ENCODE measurements at regions not wholly inside any gene's neighbourhood (a gene's known extent, or its start where the extent isn't known, plus 50 kb on each side); places are given as distances from the start of the nearest gene placed in this dataset.

DNA sequence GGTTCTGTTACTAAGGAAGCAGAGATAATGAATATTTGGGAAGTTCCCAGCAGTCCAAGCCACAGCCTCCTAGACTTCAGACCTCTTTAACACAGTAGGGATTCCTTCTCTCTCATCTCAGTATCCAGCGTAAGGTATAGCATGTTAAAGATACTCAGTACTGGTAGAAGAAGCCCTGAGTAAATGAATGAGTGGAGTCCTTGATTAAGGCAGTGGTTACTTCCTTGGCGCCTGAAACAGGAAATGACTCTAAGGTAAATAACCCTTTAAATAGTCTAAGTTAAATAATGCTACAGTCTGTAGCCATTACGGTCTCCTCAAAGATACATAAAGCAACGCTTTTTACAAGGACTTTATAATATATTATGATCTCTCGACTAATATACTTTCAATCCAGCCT, 650.8 kb upstream of the MIR17HG start:
- DNase-seq, result no peak
- POLR2A ChIA-PET, result no interaction called here
- Mint-ChIP-seq H3K27me3 (no peaks in the 10 kb centered on the region), H3K9me3 (peaks cover 0 to 10% (median 0%) of the 10 kb centered on the region in 9 donors), H3K4me1 (no peaks in the 10 kb centered on the region), H3K4me3 (no peak overlapping the region), H3K36me3 (no peaks in the 10 kb centered on the region), H3K27ac (no peak overlapping the region)
- no peak for ATAC-seq

DNA sequence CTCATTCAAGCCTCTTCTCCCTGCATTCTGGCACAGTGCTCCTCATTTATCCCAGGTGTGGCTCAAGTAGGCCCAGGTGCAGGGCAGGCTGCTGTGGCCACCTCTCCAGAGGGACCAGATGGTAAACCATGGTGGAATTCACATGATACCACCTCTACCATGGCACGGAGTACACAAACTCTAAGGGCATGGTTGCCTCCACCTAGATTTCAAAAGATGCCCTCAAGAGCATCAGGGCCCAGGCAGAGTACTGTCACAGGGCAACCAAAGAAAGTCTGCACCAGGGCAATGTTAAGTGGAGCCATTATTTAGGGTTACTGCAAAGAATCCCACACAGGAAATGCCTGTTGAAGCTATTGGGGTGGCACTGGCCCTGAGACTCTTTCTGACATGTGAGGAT, 647.1 kb upstream of the MIR17HG start:
- DNase-seq, result no peak
- Mint-ChIP-seq H3K9me3 (peaks cover 0 to 5% (median 0%) of the 10 kb centered on the region in 9 donors), H3K36me3 (no peaks in the 10 kb centered on the region), H3K4me1 (no peaks in the 10 kb centered on the region), H3K27me3 (no peaks in the 10 kb centered on the region), H3K27ac (no peak overlapping the region), H3K4me3 (no peak overlapping the region)
- POLR2A ChIA-PET, result no interaction called here
- no peak for ATAC-seq

DNA sequence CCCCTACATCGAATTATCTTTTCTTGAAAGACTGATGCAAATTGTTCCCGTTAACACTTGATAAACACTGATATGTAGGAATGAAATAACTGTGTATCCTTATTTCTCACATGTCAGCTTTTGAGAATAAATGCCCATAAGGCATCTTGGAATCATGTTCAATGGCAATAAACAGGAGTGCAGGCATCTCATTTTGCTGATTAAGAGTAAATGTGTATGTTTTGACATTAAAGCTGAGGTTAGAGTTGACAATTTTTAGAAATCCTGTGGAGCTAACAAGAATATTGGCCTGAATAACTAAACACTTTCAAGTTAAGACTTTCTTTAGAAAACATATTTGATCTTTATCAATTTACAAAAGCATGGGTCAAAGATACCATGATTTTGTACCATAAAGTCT, 646.2 kb upstream of the MIR17HG start:
- DNase-seq (no peak), ATAC-seq (no peak)
- Mint-ChIP-seq H3K27me3 (no peaks in the 10 kb centered on the region), H3K4me3 (no peak overlapping the region), H3K9me3 (peaks cover 0 to 5% (median 0%) of the 10 kb centered on the region in 9 donors), H3K36me3 (no peaks in the 10 kb centered on the region), H3K27ac (no peak overlapping the region), H3K4me1 (no peaks in the 10 kb centered on the region)
- POLR2A ChIA-PET, result no interaction called here

DNA sequence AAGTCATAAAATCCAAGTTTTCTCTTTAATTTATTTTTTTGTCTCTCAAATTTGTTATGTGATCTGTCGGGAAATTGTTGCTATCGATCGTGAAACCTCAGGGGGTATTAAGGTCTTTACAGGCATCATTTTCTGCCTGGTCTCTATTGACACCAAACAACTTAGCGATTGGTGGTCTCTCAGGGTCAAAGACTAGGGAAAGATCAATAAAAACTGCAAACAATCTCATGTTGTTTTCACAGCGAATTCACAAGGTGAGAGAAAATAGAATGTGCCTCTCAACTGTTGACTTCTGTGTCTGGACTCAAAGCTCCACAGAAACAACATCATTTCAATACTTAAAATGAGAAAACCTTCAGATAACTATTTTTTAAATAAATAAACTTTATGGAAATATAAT, 645.4 kb upstream of the MIR17HG start:
- no peak overlapping the region for H3K27ac Mint-ChIP-seq
- no peaks in the 10 kb centered on the region for H3K27me3 Mint-ChIP-seq
- no peak for DNase-seq

DNA sequence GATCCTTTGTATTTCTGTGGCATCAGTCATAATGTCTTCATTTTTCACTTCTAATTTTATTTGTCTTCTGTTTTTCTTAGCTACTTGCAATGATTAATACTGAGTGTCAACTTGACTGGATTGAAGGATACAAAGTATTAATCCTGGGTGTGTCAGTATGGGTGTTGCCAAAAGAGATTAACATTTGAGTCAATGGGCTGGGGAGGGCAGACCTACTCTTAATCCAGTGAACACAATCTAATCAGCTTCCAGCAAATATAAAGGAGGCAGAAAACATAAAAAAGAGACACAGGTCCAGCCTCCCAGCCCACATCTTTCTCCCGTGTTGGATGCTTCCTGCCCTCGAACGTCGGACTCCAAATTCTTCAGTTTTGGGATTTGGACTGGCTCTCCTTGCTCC, 640.9 kb upstream of the MIR17HG start:
- POLR2A ChIA-PET, result no interaction called here
- Mint-ChIP-seq H3K4me1 (no peaks in the 10 kb centered on the region), H3K27ac (no peak overlapping the region), H3K27me3 (no peaks in the 10 kb centered on the region), H3K9me3 (peaks cover 0 to 21% (median 2%) of the 10 kb centered on the region in 9 donors), H3K4me3 (no peak overlapping the region), H3K36me3 (no peaks in the 10 kb centered on the region)
- no peak for DNase-seq
- ATAC-seq, result no peak

More for the DNA sequence above, 645.4 kb upstream of the MIR17HG start:
- H3K9me3 Mint-ChIP-seq, result peaks cover 0 to 6% (median 0%) of the 10 kb centered on the region in 9 donors
- no peak for ATAC-seq
- POLR2A ChIA-PET, result no interaction called here
- no peaks in the 10 kb centered on the region for H3K36me3 Mint-ChIP-seq
- H3K4me3 Mint-ChIP-seq, result no peak overlapping the region
- H3K4me1 Mint-ChIP-seq, result no peaks in the 10 kb centered on the region

DNA sequence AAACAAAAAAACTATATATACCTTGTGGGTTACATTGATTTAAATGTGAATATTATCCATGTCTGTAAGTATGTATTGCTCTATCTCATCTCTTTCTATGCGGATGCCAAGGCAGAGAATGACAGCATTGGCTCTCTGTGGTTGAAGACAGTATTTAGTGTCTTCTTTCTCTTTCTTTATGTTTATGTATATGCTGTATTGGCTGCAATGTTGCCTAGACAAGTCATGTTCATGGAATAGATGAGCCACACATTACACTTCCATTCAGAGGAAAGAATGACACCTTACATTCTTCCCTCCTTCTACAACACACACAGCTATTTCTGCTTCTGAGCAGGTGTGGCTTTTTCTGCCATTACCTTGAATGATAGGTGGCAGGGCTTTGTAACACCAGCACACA, 639.4 kb upstream of the MIR17HG start:
- DNase-seq (no peak), ATAC-seq (no peak)
- no peaks in the 10 kb centered on the region for H3K4me1 Mint-ChIP-seq
- no peaks in the 10 kb centered on the region for H3K27me3 Mint-ChIP-seq
- peaks cover 0 to 29% (median 2%) of the 10 kb centered on the region in 9 donors for H3K9me3 Mint-ChIP-seq
- no peak overlapping the region for H3K27ac Mint-ChIP-seq
- POLR2A ChIA-PET, result no interaction called here
- no peak overlapping the region for H3K4me3 Mint-ChIP-seq
- no peaks in the 10 kb centered on the region for H3K36me3 Mint-ChIP-seq

DNA sequence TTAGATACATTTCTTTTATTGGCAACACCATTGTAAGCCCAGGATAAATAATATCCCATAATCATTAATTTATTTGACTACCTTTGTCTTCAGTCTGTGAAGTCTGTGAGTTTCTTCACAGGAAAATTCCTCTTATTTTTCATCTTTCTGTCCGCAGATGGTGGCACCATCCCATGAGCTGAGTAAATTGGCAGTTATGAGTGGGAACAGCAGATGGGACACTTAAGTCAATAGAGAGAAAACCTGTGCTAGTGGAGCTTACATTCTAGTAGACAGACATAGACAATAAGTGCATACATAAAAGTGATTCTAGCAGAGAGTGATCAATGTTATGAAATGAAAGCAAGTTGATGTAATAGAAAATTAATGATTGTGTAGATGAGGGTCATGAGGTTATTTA, 638.2 kb upstream of the MIR17HG start:
- ATAC-seq, result no peak
- POLR2A ChIA-PET, result no interaction called here
- no peak overlapping the region for H3K27ac Mint-ChIP-seq
- H3K36me3 Mint-ChIP-seq, result no peaks in the 10 kb centered on the region
- H3K27me3 Mint-ChIP-seq, result no peaks in the 10 kb centered on the region
- H3K4me3 Mint-ChIP-seq, result no peak overlapping the region
- H3K9me3 Mint-ChIP-seq, result peaks cover 0 to 36% (median 4%) of the 10 kb centered on the region in 9 donors
- no peak for DNase-seq
- H3K4me1 Mint-ChIP-seq, result no peaks in the 10 kb centered on the region

DNA sequence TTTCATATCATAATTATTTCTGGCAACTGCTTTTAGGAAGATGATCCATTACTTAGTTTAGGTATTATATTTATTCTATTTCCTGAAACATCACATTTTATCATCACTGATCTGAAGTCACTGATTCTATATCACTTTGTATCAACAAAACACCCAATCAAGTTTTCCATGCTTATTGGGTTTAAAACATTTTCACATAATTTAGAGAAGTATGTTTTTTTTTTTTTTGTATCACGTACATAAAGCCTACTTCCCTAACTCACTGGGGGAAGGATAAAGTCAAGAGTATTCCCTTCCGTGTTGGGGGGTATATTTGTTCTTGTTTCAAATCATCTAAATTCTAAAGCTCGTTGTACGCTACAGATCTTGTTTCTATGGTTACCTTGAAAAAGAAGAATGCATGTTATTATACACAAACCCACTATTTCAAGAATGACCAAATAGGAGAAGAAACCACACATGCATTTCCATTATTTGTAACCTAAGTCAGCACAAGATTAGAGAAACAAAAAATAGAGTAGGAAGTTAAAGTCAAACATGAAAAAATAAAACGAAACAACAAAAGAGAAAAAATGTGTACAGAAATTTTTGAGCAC, 637.2 kb upstream of the MIR17HG start:
- no peaks in the 10 kb centered on the region for H3K27me3 Mint-ChIP-seq
- peaks cover 0 to 36% (median 4%) of the 10 kb centered on the region in 9 donors for H3K9me3 Mint-ChIP-seq
- no peak overlapping the region for H3K27ac Mint-ChIP-seq
- ATAC-seq (no peak), DNase-seq (no peak)
- POLR2A ChIA-PET, result no interaction called here
- no peak overlapping the region for H3K4me3 Mint-ChIP-seq
- no peaks in the 10 kb centered on the region for H3K4me1 Mint-ChIP-seq
- H3K36me3 Mint-ChIP-seq, result no peaks in the 10 kb centered on the region

DNA sequence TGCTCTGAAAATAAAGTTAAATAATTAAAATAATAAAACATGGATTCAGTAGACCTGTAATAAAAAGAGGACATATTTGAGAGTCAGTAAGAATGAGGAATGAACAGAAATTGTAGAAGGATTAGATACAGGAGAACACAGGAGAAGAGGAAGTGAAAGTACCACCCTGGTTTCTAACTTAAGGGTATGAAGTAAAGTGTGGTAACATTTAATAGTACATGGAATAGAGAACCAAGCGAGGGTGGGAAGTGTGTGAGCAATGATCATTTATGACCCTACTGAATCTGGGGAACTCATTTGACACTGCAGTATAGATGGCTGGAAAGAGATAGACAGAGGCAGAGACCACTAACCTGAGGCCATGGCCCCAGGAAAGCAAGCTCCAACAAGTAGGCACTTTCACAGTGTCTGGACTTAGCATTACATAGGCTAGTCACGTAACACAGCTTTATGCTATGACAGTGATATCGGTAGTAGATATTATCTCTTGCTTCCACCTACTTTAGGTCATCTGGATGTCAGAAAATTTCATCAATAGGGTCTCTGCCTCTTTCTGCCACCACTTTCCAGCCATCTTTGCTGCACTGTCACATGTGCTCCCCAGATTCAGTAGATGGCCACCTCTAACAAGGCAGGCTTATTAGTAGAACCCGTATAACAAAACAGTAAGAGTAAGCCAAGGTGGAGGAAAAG, 633.9 kb upstream of the MIR17HG start:
- no peak overlapping the region for H3K27ac Mint-ChIP-seq
- H3K27me3 Mint-ChIP-seq, result no peaks in the 10 kb centered on the region
- POLR2A ChIA-PET, result no interaction called here
- DNase-seq (no peak), ATAC-seq (no peak)
- H3K9me3 Mint-ChIP-seq, result peaks cover 0 to 48% (median 2%) of the 10 kb centered on the region in 9 donors
- no peaks in the 10 kb centered on the region for H3K4me1 Mint-ChIP-seq
- H3K36me3 Mint-ChIP-seq, result no peaks in the 10 kb centered on the region
- no peak overlapping the region for H3K4me3 Mint-ChIP-seq

DNA sequence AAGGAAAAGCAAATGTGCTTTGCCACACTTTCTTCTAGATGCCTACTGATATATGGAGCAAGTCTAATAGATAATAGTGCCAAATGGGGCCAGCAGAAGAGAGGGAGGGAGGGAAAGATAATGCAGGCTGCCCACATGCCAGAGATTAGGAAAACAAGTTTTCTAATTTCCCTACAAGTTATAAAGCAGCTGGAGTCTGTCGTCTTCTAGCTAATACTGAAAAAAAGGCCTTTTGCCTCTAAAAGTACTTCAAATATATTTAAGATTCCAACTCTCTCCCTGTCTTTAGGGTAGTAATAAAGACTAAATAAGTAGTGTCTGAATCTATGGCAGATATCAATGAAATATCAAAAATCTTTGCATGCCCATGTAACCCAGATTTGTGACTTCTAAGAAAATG, 632.0 kb upstream of the MIR17HG start:
- no peak for DNase-seq
- no peak for ATAC-seq
- POLR2A ChIA-PET, result no interaction called here
- Mint-ChIP-seq H3K27me3 (no peaks in the 10 kb centered on the region), H3K4me1 (no peaks in the 10 kb centered on the region), H3K27ac (no peak overlapping the region), H3K9me3 (peaks cover 0 to 51% (median 2%) of the 10 kb centered on the region in 9 donors), H3K4me3 (no peak overlapping the region), H3K36me3 (no peaks in the 10 kb centered on the region)

DNA sequence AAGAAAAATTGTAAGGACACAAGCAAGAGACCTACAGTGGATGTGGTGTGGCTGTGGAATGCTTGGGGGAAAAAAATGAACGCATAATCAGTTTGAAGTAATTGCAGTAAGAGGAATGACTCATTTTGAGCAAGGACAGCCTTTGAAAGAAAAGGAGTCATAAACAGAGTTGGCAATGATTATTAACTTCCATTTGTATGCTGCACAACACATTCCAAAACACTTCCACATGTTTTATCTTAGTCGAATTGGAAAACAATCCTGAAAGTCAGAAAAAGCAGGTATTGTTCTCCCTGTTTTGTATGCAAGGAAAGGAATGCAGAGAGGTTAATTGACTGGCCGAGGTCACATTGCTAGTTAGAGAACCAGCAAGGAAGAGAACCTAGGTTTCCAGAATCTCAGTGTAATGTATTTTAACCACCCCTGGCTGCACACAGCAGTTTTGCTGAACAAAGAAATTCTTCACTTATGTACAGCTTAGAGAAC, 630.0 kb upstream of the MIR17HG start:
- Mint-ChIP-seq H3K27me3 (no peaks in the 10 kb centered on the region), H3K4me1 (no peaks in the 10 kb centered on the region), H3K9me3 (peaks cover 0 to 57% (median 2%) of the 10 kb centered on the region in 9 donors), H3K36me3 (peaks cover 0 to 2% (median 0%) of the 10 kb centered on the region in 3 donors), H3K27ac (no peak overlapping the region), H3K4me3 (no peak overlapping the region)
- ATAC-seq (no peak), DNase-seq (no peak)
- POLR2A ChIA-PET, result no interaction called here

DNA sequence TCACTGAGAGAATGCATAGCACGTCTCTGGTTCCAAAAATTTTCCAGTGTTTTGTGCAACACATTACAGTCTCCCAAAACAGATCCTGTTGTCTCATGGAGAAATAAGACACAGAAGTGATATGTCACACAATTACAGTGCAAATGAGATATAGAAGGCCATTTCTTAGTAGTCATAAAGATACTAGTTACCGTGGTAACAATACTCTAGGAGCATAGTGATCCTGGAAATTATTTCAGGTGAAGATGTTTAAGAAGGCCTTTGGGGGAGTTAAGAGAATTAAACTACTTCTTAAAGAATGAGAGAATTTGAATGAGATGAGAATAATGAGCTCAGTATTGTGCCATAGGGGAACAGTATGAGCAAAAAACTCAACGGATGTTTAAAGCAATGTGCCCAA, 628.0 kb upstream of the MIR17HG start:
- ATAC-seq (no peak), DNase-seq (no peak)
- Mint-ChIP-seq H3K27me3 (no peaks in the 10 kb centered on the region), H3K4me3 (no peak overlapping the region), H3K27ac (no peak overlapping the region), H3K4me1 (no peaks in the 10 kb centered on the region), H3K9me3 (peaks cover 0 to 43% (median 2%) of the 10 kb centered on the region in 9 donors), H3K36me3 (peaks cover 0 to 2% (median 0%) of the 10 kb centered on the region in 3 donors)
- POLR2A ChIA-PET, result no interaction called here

DNA sequence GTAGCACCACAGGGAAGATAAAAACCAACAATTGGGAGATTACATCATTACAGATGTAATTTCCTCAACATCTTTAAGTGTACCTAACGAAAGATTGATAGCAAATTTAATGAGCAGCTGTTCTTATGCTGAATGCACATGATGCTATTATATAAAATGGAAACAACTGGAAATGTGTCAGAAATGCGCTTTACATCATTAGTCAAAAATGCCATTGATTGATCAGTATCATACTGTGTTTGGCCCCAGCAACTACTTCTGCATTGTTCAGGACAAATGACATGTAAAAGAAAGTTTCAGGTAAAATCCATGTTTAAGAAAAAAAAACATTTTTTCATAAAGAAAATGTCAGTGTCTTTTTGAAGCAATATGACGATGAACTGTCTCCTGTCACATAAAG, 625.5 kb upstream of the MIR17HG start:
- Mint-ChIP-seq H3K27me3 (no peaks in the 10 kb centered on the region), H3K4me3 (no peak overlapping the region), H3K4me1 (no peaks in the 10 kb centered on the region), H3K27ac (no peak overlapping the region), H3K9me3 (peaks cover 0 to 38% (median 6%) of the 10 kb centered on the region in 9 donors), H3K36me3 (peaks cover 0 to 2% (median 0%) of the 10 kb centered on the region in 3 donors)
- DNase-seq (no peak), ATAC-seq (no peak)
- POLR2A ChIA-PET, result no interaction called here

DNA sequence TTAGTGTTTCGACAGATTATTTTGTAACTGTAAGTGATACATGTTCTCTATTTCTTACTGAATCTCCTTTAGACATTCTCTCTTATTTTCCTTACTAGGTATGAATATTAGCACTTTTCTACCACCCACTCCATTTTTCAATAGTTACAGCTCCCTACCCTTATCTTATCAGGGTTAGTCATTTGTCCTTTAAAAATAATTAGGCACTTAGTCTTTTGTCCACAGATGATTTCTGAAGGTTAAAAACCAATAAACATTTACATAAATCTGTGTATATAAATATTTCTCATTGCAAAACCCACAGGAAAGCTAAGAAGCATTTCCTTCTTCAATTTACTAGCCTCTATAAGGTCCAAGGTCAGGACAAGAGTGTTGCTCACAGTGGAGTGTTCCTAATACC, 624.1 kb upstream of the MIR17HG start:
- POLR2A ChIA-PET, result no interaction called here
- Mint-ChIP-seq H3K9me3 (peaks cover 0 to 24% (median 6%) of the 10 kb centered on the region in 9 donors), H3K27ac (no peak overlapping the region), H3K27me3 (no peaks in the 10 kb centered on the region), H3K4me1 (no peaks in the 10 kb centered on the region), H3K36me3 (peaks cover 0 to 2% (median 0%) of the 10 kb centered on the region in 3 donors), H3K4me3 (no peak overlapping the region)
- ATAC-seq (no peak), DNase-seq (no peak)

Measured in naive thymus-derived CD8-positive, alpha-beta T cell (primary cell).